Colon (tissue), 2 donors: ENCODE measurements at regions not wholly inside any gene's neighbourhood (a gene's known extent, or its start where the extent isn't known, plus 50 kb on each side); places are given as distances from the start of the nearest gene placed in this dataset.
"Not testable (repeated sequence)": the region's sequence is repeated elsewhere in the genome, so short reads cannot be mapped to it uniquely, and the experiment has no call there.

Experiments used
- FAIRE-seq: peaks from 2 replicates; lab custom pipeline; 2012; peaks lifted over from hg19 to GRCh38; lab: Jason Lieb, UNC
- donor health status: control.
- donor health status: control.

DNA sequence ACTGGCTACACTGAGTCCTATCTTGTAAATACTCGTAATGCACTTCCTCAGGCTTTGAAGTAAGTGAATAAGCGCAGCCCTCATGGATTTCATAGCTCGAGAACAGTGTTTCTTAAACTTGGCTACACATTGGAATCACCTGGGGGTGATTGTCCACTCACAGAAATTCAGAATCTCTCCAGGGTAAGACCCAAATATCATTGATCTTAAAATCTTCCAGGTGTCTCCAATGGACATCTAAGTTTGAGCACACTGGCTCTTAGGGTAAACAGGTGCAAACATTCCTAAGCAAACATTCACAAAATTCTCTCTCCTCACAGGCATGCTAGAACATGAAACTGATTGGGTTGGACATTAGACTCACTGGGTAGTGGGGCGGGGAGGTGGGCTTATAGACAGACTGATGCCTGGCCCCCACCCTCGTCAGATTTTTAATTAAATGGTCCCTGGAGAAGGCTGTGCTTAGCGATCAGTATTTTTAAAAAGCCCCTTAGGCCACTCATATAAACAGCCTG, 279.7 kb upstream of the TBL1XR1 start:
- FAIRE-seq: no peak

DNA sequence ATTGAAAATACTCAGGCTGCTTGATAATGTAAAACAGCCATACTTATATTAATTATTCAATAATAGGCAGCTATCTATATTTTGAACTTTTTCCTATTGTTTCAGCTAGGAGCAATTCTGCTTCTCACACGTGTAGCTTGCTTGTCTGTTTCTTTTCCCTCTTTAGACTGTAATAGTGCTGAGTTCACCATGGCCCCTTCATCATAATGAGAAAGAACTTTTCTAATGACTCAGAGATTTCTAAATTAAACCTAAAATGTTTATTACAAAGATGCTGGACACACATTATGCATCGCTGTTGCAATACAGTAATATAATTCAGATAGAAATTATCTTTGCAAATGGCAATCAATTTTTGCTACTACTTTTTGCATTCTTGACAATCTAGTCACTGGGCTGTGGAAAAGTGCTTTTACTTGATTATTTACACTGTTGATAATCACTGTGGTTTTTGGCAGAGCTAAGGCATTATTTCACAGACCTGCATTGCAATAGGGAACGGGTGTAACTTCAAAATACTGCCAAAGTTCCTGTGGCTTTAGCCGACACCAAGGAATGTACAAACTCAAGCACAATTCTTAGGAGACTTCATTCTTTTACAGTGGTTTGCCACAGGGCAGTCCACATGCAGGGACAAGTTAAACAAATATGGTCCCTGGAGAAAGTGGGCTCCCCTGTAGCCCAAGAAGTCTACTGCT, 281.0 kb upstream of the TBL1XR1 start:
- FAIRE-seq: no peak

DNA sequence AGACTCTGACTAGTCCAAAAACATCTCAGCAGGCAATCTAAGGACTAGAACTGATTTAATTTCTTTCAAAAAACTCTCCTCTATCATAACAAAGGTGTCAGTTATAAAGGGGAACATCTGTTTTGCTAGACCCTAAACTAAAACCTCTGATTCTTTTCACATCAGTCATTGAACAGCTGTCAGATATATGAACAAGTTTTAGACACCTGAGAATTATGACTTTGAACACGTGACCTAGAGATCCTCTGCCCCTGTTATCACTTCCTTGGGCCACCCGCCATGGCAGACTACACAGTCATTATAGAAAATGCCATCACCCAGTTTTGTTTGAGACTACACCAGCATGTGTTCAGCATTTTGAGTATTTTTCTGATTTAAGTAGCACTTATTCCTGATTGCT, 282.3 kb upstream of the TBL1XR1 start:
- no peak for FAIRE-seq

DNA sequence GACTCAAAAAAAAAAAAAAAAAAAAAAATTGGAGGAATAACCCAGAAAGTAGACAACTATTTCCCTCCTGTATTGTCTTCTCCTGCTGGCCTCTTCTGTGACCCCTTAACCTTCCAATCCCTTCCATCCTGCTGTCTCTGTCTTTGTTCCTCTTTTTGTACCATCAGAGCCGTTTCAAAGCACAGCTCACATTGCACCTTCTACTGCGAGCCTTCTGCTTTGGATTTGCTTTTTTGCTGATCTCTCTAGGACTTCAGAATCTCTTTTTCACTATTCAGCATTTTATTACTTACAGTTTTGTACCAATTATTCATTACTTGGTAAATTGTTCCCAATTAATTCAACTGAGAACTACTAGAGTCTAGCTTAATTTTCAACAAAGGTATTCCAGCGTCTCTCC, 284.0 kb upstream of the TBL1XR1 start:
- FAIRE-seq: no peak

DNA sequence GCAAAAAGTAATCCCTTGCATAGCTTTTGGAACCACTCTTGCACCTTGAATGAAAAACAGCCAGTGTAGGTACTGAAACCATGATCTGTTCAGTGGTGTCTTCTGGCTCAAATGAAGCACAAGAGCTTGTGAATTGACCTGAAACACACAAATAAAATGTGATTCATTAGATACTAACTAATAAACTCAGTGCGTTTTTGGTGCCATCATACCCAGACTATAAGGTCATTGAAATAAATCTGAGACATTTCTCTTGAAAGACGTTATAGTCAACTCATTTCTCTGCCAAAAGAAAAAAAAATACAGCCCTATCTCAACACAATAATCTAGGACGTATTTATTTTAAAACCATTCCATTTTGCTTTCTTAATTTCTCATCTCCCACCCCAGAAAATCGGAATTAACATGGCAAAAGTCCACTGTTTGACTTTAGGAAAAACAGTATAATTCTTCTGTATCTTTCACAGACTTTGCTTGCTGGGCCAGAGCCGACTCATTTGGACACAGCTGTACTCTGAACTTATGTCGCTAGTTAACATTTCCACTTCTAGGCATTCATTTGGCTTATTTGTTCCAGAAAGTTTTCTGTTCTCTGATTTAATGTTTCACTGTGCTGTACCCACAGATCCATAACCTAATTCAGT, 284.9 kb upstream of the TBL1XR1 start:
- FAIRE-seq: no peak

DNA sequence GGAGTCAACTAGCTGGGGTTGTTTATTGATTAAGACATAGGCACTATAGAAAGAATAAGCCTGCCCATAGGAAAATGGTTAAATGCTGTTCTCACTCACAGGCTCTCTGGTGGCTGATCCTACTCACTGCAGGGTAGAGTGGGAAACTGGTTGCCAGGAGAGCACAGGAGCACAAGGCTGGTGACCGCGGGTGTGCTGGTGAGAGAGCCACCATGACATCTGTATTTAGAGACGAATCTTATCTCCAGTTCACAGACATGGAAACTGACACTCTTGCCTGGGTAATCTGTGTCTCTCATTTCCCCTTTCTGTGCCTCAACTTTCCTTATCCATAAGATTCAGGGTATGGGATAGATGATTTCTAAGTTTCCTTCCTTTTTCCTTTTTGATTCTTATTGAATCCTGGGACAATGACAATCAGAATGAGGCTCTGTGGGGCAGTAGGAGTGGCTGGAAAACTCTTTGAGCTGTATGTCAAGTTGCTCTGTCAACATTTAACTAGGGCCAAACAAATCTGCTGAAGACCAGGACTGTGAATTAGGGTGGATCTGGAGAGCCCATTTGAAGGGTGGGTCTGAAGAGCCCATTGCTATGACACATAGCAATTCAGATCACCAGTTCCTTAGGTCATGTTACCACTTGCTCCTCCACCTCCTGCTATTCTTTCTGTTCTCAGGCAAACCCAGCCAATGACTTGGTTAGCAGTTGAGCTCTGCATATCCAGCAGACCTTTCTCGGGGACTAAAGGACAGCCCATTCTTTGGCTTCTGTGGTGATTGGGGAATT, 286.1 kb upstream of the TBL1XR1 start:
- FAIRE-seq: no peak

DNA sequence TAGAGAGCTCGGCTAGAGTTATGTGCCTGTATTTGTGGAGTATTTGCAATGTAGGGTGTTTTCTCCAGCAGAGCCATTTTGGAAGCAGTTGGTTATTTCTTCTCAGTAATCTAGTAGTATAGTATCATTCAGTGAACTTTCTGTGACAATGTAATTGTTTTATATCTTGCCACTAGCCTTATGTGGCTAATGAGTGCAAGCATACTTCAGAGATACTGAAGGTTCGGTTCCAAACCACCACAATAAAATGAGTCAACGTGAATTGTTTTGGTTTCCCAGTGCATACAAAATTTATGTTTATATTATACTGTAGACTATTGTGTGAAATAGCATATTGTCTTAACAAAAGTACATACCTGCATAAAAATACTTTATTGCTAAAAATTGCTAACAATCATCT, 286.9 kb upstream of the TBL1XR1 start:
- no peak for FAIRE-seq

DNA sequence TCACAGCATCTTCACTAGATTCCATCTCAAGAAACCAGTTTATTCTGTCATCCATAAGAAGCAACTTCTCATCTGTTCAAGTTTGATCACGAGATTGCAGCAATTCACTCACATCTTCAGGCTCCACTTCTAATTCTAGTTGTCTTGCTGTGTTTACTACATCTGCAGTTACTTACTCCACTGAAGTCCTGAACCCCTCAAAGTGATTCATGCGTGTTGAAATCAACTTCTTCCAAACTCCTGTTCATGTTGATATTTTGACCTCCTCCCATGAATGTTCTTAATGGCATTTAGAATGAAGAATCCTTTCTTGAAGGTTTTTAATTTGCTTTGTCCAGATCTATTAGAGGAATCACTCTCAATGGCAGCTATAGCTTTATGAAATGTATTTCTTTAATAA, 287.6 kb upstream of the TBL1XR1 start:
- FAIRE-seq: no peak

DNA sequence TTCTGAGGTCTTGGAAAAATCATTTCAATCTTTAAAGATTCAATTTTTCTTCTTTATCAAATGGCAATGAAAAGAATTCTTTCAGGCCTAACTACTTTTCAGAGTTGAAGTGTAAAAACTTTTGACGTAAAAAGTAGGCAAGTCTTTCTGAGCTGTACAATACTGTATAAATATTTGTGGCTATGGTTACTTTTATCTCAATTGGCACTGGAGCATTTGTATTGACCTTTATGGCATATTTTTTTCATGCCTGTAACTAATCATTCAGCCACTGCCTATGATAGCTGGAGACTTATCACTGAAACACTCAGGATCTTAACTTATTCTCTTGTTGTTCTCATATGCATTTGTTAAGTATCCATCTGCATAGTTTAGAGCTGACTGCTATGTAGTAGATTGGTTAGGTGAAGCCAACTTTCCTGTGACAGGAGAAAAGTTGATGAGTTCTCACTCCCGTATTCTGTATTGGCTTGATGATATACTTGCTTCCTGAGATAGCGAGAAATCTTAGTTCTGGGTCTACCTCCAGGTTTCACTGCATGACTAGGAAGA, 290.4 kb upstream of the TBL1XR1 start:
- no peak for FAIRE-seq

DNA sequence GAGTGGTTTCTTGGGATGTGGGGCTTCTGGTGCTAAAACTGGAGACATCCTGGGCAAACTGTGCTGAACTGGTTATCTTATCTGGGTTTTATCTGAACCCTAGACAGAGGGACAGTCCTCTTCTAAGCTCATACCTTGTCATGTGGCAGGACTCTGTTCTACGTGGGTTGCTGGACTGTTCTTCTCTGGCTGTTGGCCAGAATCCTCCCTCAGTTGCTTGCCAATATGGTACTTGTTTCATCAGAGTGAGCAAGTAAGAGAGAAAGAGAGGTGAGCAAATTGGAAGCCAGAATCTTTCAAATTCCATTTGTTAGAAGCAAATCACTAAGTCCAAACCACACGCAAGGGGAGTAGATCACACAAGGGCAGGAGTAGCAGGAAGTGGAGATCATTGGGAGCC, 291.5 kb upstream of the TBL1XR1 start:
- no peak for FAIRE-seq

DNA sequence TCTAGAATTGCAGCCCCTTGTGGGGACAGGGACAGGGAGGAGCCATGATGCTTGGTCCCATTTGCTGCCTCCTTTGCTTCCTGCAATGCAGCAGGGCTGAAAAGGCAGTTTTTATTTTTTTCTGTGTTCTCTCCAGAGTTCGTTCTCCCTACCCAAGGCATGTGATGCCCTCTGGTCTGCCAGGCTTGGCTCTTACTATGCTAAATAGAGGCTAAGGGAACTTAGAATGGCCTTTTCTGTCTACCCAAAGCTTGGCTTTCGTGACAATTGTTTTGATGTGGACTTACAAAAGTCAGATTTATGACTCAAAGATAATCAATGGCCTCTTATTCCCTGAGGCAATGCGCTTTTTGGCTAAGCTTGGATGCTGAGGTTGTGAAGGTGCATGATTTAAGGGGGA, 293.3 kb upstream of the TBL1XR1 start:
- no peak for FAIRE-seq

DNA sequence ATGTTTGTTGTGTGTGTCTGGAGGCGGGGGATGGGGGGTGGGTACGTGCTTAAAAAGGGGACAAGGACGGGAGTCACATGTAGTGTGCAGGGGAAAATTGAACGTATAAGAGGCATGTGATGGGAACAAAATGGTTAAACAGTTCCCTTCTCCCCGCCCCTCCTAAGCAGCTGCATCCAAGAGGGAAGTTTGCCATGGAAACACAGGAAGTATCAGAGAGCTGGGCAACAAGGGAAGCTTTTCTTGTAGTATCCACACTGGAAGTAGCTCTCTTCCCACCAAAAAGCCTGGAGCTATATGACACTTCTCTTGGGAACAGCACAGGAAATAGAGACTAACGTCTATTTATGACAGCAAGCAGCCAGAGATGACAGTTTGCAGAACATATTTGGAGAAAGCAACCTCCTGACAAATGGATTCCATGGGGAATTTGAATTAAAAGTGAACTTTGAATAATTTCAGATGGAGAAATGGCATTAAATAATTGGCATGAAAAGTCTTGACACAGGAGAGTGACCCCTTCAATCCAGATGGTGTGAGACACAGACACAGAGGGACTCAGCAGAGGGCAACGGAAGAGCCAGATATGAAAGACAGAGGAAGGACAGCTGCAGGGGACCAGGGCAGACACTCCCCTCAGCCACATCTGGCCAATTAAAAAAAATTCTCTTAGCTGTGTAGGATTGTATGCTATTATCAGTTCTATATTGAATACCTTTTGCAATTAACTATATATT, 294.2 kb upstream of the TBL1XR1 start:
- FAIRE-seq: no peak

DNA sequence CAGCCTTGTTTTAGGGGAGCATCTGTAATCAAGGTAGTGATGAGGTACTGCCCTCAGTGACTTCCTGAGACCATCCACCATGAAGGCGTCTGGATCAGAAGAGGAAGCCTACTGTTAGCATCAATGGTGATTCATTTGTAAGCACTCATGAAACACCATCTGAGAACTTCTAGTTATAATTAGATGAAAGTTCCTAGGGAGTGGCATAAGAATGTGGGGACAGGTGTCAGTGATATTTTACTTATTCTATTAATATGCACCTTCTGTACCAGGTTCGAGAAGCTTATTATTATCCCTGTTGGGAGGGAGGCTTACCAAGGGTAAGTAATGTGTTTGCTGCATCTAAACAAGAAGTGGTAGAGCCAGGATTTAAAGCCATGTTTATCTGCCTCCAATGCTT, 295.8 kb upstream of the TBL1XR1 start:
- FAIRE-seq: no peak

DNA sequence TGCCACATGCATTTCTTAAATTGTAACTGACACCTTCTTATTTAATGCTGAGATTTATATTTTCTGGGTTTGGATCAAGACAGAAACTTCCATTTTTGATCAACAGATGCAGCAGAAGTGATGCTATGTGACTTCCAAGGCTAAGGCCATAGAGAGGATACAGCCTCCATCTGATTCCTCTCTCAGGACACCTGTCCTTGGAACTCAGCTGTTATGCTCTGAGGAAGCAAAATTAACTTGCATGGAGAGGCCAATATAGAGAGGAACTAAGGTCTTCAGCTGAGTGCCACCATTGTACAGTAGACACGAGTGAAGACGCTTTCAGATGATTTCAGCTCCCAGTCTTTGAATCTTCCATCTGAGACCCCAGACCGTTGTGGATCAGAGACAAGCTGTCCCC, 296.9 kb upstream of the TBL1XR1 start:
- no peak for FAIRE-seq

DNA sequence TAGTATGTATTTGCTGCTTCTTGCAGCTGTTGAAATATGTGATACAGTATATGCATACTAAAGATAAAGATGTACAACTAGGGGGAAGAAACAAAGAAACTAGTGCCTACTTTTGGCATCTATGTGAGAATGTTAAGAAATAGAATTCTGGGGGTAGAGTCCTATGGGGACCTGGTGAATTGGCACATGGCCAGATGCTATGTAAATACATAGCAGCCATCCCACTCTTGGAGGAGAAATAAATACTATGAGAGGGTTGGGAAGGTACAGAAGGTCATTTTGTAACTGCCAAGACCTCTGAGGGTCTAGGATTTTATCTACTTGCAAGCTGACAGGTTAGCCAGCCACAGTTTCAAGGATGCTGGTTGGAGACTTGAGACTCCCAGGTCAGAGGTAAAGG, 298.3 kb upstream of the TBL1XR1 start:
- FAIRE-seq: no peak

DNA sequence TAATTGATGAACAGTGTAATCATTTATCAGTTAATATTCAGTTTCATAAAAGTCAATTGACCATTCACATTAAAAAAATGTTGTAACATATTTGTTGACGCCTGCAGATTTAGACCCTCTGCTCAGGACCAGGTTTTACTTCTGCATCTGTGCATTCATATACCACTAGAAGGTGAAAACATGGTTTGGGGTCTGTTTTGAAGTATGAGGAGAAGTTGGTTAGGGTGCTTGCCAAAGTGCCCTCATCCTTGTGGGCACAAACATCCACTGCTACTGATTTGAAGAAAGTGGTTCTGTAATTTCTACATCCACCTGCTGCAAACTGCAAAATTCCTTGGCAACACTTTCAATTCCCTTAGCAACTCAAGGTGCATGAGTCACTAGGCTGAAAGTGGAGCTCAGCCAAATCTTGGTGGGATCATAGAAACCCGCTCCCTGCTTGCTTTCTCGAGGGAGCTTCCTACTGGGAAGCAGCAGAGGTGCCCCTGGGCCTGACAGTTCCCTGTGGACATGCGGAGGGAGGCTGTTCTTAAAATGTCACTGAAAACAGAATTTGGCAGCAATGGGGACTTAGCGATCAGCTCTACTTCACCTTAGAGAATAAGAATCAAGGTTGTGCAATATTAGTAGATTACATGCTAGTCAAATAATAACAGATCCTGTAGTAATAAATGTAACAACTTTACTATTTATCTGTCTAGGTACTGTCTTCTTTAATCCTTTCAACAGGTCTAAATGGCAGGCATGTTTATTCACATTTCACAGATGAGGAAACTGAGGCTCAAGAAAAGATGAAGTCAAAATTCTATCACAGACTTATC, 301.0 kb upstream of the TBL1XR1 start:
- FAIRE-seq: no peak

DNA sequence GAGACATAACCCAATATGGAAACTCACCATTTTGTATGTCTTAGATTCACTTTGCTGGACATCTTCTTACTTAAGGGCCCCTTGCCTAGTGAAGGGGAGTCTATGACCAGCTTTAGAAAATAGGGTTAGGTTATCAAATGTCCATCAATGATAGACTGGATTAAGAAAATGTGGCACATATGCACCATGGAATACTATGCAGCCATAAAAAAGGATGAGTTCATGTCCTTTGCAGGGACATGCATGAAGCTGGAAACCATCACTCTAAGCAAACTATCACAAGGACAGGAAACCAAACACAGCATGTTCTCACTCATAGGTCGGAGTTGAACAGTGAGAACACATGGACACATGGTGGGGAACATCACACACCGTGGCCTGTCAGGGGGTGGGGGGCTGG, 301.8 kb upstream of the TBL1XR1 start:
- not testable (repeated sequence) for FAIRE-seq

DNA sequence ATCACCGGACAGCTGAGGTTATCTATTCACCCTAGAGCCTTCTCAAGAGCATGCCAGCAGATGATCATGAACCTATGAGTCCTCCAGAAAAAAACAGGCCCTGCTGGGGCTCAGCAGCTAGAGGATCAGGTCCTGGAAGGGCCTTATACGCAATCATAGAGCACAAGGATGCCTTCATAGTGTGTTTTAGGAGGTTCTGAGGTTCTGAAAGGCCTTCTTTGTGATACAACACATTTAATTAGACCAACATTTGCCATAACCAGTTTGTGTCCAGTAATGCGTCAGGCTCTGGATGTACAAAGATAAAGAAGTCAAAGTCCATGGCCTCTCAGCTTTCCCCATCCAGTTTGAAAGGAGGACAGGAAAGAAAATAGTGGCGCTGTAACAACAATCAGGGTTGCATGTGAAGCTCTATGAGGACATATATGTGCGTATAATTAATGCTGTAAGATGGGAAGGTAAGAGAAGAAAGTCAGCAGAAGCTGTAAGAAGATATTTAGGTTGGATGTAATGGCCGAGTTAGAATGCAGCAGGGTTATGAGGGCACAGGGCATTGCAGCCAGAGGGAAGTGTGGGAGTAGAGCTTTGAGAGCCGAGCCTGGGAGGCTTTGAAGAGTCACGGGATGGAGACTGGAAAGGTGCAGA, 302.6 kb upstream of the TBL1XR1 start:
- FAIRE-seq: no peak

DNA sequence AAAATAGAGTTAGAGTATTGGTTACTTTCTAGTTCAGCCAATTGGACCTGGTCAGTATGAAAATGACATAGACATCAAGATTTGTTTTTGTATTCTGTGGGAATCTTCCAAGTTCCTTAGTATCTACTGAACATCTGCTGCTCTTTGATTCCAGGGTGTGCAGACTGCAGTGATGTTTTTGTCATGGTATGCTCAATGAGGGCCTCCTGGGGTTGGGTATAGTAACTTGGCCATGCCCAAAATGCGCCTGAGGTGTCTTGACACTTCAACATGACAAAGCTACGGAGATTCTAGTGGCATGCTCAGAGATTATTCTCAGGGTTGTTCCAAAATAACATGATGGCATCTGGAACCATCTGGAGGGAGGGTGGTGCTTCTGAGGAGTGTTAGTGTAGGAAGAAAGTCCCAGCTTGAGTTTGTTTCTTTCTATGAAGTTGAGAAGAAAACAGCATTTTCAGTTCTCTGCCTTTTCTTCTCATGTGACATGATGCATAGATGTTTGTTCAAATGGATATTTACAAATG, 313.5 kb upstream of the TBL1XR1 start:
- no peak for FAIRE-seq
